Endothelial cell of umbilical vein (primary cell): ENCODE measurements at regions not wholly inside any gene's neighbourhood (a gene's known extent, or its start where the extent isn't known, plus 50 kb on each side); places are given as distances from the start of the nearest gene placed in this dataset.

Experiments
- BruUV-seq: library from RNA; stranded (reverse); fragments of 400-500 nt; replicated peaks from 2 replicates; lab custom pipeline; 2021; lab: Mats Ljungman, UMichigan
- CTCF ChIA-PET: fragments of 300-600, 350-600 bp; sonication (Branson Sonifier 250); formaldehyde crosslinking; loops from one replicate; lab custom pipeline; 2021; ENCODE audit warnings: antibody characterized with exemption, inconsistent platforms; lab: Charles Lee
- POLR2A ChIA-PET: fragments of 300-600, 350-600 bp; sonication (Branson Sonifier 250); formaldehyde crosslinking; loops from one replicate; lab custom pipeline; 2021; ENCODE audit warnings: antibody characterized with exemption, inconsistent platforms; lab: Charles Lee
- DNase-seq: peaks from one replicate; pipeline ENCODE4 v3.0.0-alpha.2; 2011; ENCODE audit warnings: low read depth, low spot score
- FAIRE-seq: peaks from 2 replicates; lab custom pipeline; 2011; peaks lifted over from hg19 to GRCh38; lab: Jason Lieb, UNC
- H2AFZ ChIP-seq: 2 replicates; pipeline ENCODE4 v1.6.0; 2012; ENCODE audit warnings: low read depth, low read length, control low read depth, inconsistent platforms
- H3K27ac ChIP-seq: 2 replicates; pipeline ENCODE4 v1.5.1; 2011; ENCODE audit warnings: low read depth, mild to moderate bottlenecking, control low read depth, low read length, moderate library complexity; ENCODE audit not compliant: insufficient read depth
- H3K27me3 ChIP-seq, 2 experiments: 2 replicates each; pipeline versions ENCODE4 v1.6.0 to v1.6.1; 2011; ENCODE audit warnings: low read length in 2 of 2, mixed read lengths in 1 of 2; ENCODE audit not compliant: control insufficient read depth in 2 of 2, insufficient read depth in 2 of 2
- H3K36me3 ChIP-seq, 2 experiments: 2 replicates in 1 of 2; 3 replicates in 1 of 2; pipeline ENCODE4 v1.5.1; 2011; ENCODE audit warnings: low read length in 2 of 2, mild to moderate bottlenecking in 1 of 2, moderate library complexity in 1 of 2; ENCODE audit not compliant: control insufficient read depth in 2 of 2, insufficient read depth in 2 of 2; ENCODE audit errors: extremely low read depth in 1 of 2
- H3K4me1 ChIP-seq: 3 replicates; pipeline ENCODE4 v1.5.1; 2011; ENCODE audit warnings: mild to moderate bottlenecking, low read length; ENCODE audit not compliant: control insufficient read depth, insufficient read depth; ENCODE audit errors: extremely low read depth
- H3K4me2 ChIP-seq: 2 replicates; pipeline ENCODE4 v1.6.1; 2011; ENCODE audit warnings: low read length, control low read depth, mixed read lengths; ENCODE audit not compliant: insufficient read depth
- H3K4me3 ChIP-seq, 3 experiments: fragments of 200-600 bp in 1 of 3; sonication (generic), shearing (Covaris generic) in 1 of 3; replicated peaks in 1 of 3; 2 replicates each; pipeline ENCODE4 v1.5.1; 2011 to 2016; ENCODE audit warnings: control low read depth in 3 of 3, low read length in 3 of 3, mild to moderate bottlenecking in 2 of 3, inconsistent platforms in 1 of 3, low read depth in 1 of 3, moderate library complexity in 1 of 3; ENCODE audit not compliant: insufficient read depth in 1 of 3
- H3K79me2 ChIP-seq: 2 replicates; pipeline ENCODE4 v1.6.0; 2012; ENCODE audit warnings: low read length, inconsistent platforms; ENCODE audit not compliant: control insufficient read depth, insufficient read depth
- H3K9ac ChIP-seq: replicated peaks from 2 replicates; pipeline ENCODE3; 2011; ENCODE audit warnings: low read length, control low read depth; ENCODE audit not compliant: insufficient read depth; ENCODE audit errors: extremely low read depth
- H3K9me1 ChIP-seq: replicated peaks from 3 replicates; pipeline ENCODE4 v1.6.0; 2011; ENCODE audit warnings: mild to moderate bottlenecking, low read length; ENCODE audit not compliant: control insufficient read depth, insufficient read depth; ENCODE audit errors: extremely low read depth
- H3K9me3 ChIP-seq: replicated peaks from 2 replicates; pipeline ENCODE4 v1.5.1; 2012; ENCODE audit warnings: low read length, inconsistent platforms; ENCODE audit not compliant: control insufficient read depth, insufficient read depth
- H4K20me1 ChIP-seq: replicated peaks from 2 replicates; pipeline ENCODE3; 2011; ENCODE audit warnings: mild to moderate bottlenecking, low read length; ENCODE audit not compliant: control insufficient read depth, insufficient read depth; ENCODE audit errors: extremely low read depth
- CTCF ChIP-seq, 2 donors: IDR thresholded peaks; 1 replicate in 1 of 2; 2 replicates in 1 of 2; pipeline ENCODE4 v1.5.1; 2011; ENCODE audit warnings: low read length in 2 of 2, mild to moderate bottlenecking in 2 of 2, moderate library complexity in 2 of 2, control low read depth in 1 of 2, inconsistent platforms in 1 of 2, low read depth in 1 of 2; ENCODE audit not compliant: insufficient read depth in 1 of 2; ENCODE audit errors: extremely low read depth in 1 of 2
- EZH2 ChIP-seq: IDR thresholded peaks from 2 replicates; pipeline ENCODE4 v1.6.1; 2012; ENCODE audit warnings: borderline replicate concordance, low read depth, mild to moderate bottlenecking, moderate library complexity, low read length, inconsistent platforms; ENCODE audit not compliant: severe bottlenecking
- FOS ChIP-seq: IDR thresholded peaks from 2 replicates; pipeline ENCODE4 v1.6.1; 2011; ENCODE audit warnings: mild to moderate bottlenecking, low read length, moderate library complexity, borderline replicate concordance; ENCODE audit not compliant: insufficient read depth
- GATA2 ChIP-seq: IDR thresholded peaks from 2 replicates; pipeline ENCODE4 v1.7.0; 2011; ENCODE audit warnings: low read depth, mild to moderate bottlenecking, moderate library complexity, mixed read lengths, low read length; ENCODE audit not compliant: insufficient read length, insufficient read depth
- JUN ChIP-seq: IDR thresholded peaks from 2 replicates; pipeline ENCODE4 v1.6.1; 2011; ENCODE audit warnings: borderline replicate concordance, low read depth; ENCODE audit not compliant: insufficient read length, insufficient read depth
- MYC ChIP-seq: IDR thresholded peaks from one replicate; pipeline ENCODE4 v1.6.1; 2011; ENCODE audit warnings: mild to moderate bottlenecking, low read depth, low read length
- POLR2A ChIP-seq: IDR thresholded peaks from 2 replicates; pipeline ENCODE4 v1.6.1; 2012; ENCODE audit warnings: low read depth, mild to moderate bottlenecking, control low read depth, low read length
- POLR2AphosphoS5 ChIP-seq: IDR thresholded peaks from 2 replicates; pipeline ENCODE4 v1.6.1; 2012; ENCODE audit warnings: low read depth, mild to moderate bottlenecking, control low read depth, low read length, moderate library complexity; ENCODE audit not compliant: insufficient read depth
- dilution Hi-C: fragments of 300-500 bp; cut with MboI; formaldehyde crosslinking; loops from one replicate; pipeline ENCODE4 v1.15.0; 2019; ENCODE audit warnings: low sequenced_read_pairs; ENCODE audit not compliant: extremely low pct_ligation_motif_present
- intact Hi-C: fragments of 100-400 bp; cut with micrococcal nuclease; formaldehyde crosslinking; loops from one replicate; pipeline ENCODE4 v1.10.0; 2022
- TF ChIP-seq, protein P1 (sequence below): IDR thresholded peaks from 2 replicates; pipeline ENCODE4 v1.6.1; 2011; ENCODE audit not compliant: insufficient read depth, insufficient read length

DNA sequence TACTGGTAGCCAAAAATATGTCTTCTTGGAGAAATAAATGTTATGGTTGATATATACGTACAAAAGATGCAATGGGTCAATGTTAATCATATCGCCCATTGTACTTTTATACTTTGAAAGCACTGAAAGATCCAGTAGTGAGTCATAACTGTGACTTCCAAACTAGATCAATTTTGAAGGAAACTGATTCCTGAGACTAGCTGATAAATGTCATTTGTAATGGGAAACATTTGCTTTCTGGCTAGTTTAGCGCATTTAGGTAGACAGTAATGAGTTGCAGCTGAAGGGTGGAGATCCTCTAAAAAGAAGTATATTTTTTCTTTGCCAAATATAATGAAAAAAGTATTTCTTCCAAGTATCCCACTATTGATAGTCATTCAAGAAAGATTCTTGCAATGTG lies 53.5 kb upstream of the ARHGAP21 start:
- H3K4me2 ChIP-seq = no peak overlapping the region
- TF ChIP-seq EZH2 = no peak
- no peak for TF ChIP-seq JUN
- TF ChIP-seq FOS = no peak
- TF ChIP-seq, protein P1, sequence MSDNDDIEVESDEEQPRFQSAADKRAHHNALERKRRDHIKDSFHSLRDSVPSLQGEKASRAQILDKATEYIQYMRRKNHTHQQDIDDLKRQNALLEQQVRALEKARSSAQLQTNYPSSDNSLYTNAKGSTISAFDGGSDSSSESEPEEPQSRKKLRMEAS = no peak
- no peak for TF ChIP-seq POLR2A
- no peak for TF ChIP-seq MYC
- TF ChIP-seq POLR2AphosphoS5 = no peak
- no peak for TF ChIP-seq GATA2
- no peak for TF ChIP-seq CTCF (IDR thresholded peaks at IDR 0.05; ENCODE audit: extremely low read depth in 1 of 2, insufficient read depth in 1 of 2, low read depth in 1 of 2, low read length in 2 of 2)
- dilution Hi-C loops = no loop called here
- no peaks in the 10 kb centered on the region for H3K4me1 ChIP-seq
- H3K36me3 ChIP-seq = no peaks in the 10 kb centered on the region
- H2AFZ ChIP-seq = no peak overlapping the region
- no peaks in the 10 kb centered on the region for H3K79me2 ChIP-seq
- no peaks in the 10 kb centered on the region for H3K9me3 ChIP-seq
- H3K4me3 ChIP-seq = no peak overlapping the region
- CTCF ChIA-PET = interaction anchor here (1.3 to 1.4 kb wide), 2 partner anchors 11 to 17 kb away, joined by 3 read pairs; no protein-coding TSS in a partner anchor
- no peaks in the 10 kb centered on the region for H4K20me1 ChIP-seq
- H3K9me1 ChIP-seq = no peaks in the 10 kb centered on the region
- no peak for DNase-seq
- no TSS peak for BruUV-seq
- no peak overlapping the region for H3K9ac ChIP-seq
- FAIRE-seq = no peak
- POLR2A ChIA-PET = no interaction called here
- intact Hi-C loops = no loop called here
- no peak overlapping the region for H3K27ac ChIP-seq
- no peaks in the 10 kb centered on the region for H3K27me3 ChIP-seq
